ENCODE measurements at regions not wholly inside any gene's neighbourhood (a gene's known extent, or its start where the extent isn't known, plus 50 kb on each side); places are given as distances from the start of the nearest gene placed in this dataset.

DNA sequence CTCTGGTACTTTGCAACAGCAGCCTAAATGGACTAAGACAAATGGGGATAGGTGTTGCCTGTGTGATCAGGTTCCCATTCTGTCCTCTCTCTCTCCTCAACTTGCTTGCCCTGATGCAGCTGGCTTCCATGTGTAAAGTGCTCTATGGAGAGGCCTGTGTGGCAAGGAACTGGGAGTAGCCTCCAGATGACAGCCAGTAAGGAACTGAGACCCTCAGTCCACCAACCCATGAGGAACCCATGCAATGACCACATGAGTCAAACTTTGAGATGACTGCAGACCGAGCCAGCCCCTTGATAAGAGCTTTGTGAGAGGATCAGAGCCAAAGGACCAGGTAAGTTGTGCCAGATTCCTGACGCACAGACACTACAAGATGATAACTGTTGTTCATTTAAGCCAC, 74.6 kb upstream of the ADPGK start (continued):
- TF ChIP-seq STAT6 (CRISPR knock-in tag; conservative IDR thresholded peaks at IDR 0.05; ENCODE audit: low read depth) (no peak), FOXK1 (CRISPR knock-in tag; IDR thresholded peaks at IDR 0.05) (no peak)
- TF ChIP-seq, protein P1, sequence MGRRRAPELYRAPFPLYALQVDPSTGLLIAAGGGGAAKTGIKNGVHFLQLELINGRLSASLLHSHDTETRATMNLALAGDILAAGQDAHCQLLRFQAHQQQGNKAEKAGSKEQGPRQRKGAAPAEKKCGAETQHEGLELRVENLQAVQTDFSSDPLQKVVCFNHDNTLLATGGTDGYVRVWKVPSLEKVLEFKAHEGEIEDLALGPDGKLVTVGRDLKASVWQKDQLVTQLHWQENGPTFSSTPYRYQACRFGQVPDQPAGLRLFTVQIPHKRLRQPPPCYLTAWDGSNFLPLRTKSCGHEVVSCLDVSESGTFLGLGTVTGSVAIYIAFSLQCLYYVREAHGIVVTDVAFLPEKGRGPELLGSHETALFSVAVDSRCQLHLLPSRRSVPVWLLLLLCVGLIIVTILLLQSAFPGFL (CRISPR knock-in tag; IDR thresholded peaks at IDR 0.05; ENCODE audit: borderline replicate concordance) = no peak

GRCh38 chr15:72857331-72858063, 73.9 kb upstream of the ADPGK start:
- TF ChIP-seq SP1 (CRISPR knock-in tag; conservative IDR thresholded peaks at IDR 0.05) (no peak), ZMAT4 (CRISPR knock-in tag; IDR thresholded peaks at IDR 0.05) (no peak), HMGA2 (CRISPR knock-in tag; IDR thresholded peaks at IDR 0.05) (no peak), SMAD3 (CRISPR knock-in tag; IDR thresholded peaks at IDR 0.05; ENCODE audit: borderline replicate concordance) (no peak), FOXP1 (CRISPR knock-in tag; IDR thresholded peaks at IDR 0.05; ENCODE audit: borderline replicate concordance) (no peak), RORB (CRISPR knock-in tag; IDR thresholded peaks at IDR 0.05) (no peak), HMGXB4 (CRISPR knock-in tag; IDR thresholded peaks at IDR 0.05) (no peak), ZNF263 (CRISPR knock-in tag; IDR thresholded peaks at IDR 0.05; ENCODE audit: low read depth) (no peak), FOXJ3 (CRISPR knock-in tag; IDR thresholded peaks at IDR 0.05; ENCODE audit: borderline replicate concordance) (no peak), ZNF423 (CRISPR knock-in tag; IDR thresholded peaks at IDR 0.05) (no peak)
- TF ChIP-seq, protein P2, sequence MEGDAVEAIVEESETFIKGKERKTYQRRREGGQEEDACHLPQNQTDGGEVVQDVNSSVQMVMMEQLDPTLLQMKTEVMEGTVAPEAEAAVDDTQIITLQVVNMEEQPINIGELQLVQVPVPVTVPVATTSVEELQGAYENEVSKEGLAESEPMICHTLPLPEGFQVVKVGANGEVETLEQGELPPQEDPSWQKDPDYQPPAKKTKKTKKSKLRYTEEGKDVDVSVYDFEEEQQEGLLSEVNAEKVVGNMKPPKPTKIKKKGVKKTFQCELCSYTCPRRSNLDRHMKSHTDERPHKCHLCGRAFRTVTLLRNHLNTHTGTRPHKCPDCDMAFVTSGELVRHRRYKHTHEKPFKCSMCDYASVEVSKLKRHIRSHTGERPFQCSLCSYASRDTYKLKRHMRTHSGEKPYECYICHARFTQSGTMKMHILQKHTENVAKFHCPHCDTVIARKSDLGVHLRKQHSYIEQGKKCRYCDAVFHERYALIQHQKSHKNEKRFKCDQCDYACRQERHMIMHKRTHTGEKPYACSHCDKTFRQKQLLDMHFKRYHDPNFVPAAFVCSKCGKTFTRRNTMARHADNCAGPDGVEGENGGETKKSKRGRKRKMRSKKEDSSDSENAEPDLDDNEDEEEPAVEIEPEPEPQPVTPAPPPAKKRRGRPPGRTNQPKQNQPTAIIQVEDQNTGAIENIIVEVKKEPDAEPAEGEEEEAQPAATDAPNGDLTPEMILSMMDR (IDR thresholded peaks at IDR 0.05) = no peak
- ChIA-PET POLR2A (no interaction called here), CTCF (no interaction called here)
- no peak overlapping the region for H3K27ac Mint-ChIP-seq
- H3K36me3 Mint-ChIP-seq = no peaks in the 10 kb centered on the region
- DNase-seq (ENCODE audit: low spot score) (no peak), ATAC-seq (no peak)
- no peak overlapping the region for H3K4me3 Mint-ChIP-seq
- no peaks in the 10 kb centered on the region for H3K9me3 Mint-ChIP-seq
- peaks cover 11% of the 10 kb centered on the region for H3K4me1 Mint-ChIP-seq
- H3K27me3 Mint-ChIP-seq (ENCODE audit: low read depth) = no peaks in the 10 kb centered on the region; the same call in 1 of the 2 replicates

- H3K4me1 Mint-ChIP-seq = peaks cover 15% of the 10 kb centered on the region
- POLR2A ChIA-PET = no interaction called here
- DNase-seq (ENCODE audit: low spot score) = no peak
- TF ChIP-seq, protein P3, sequence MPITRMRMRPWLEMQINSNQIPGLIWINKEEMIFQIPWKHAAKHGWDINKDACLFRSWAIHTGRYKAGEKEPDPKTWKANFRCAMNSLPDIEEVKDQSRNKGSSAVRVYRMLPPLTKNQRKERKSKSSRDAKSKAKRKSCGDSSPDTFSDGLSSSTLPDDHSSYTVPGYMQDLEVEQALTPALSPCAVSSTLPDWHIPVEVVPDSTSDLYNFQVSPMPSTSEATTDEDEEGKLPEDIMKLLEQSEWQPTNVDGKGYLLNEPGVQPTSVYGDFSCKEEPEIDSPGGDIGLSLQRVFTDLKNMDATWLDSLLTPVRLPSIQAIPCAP (CRISPR knock-in tag; IDR thresholded peaks at IDR 0.05) = no peak
- TF ChIP-seq, protein P1 (CRISPR knock-in tag; IDR thresholded peaks at IDR 0.05; ENCODE audit: borderline replicate concordance) = no peak
- TF ChIP-seq PRRX2 (CRISPR knock-in tag; IDR thresholded peaks at IDR 0.05) (no peak), HMGXB4 (CRISPR knock-in tag; IDR thresholded peaks at IDR 0.05) (no peak), ZNF317 (CRISPR knock-in tag; IDR thresholded peaks at IDR 0.05; ENCODE audit: borderline replicate concordance, low read depth) (no peak)
- TF ChIP-seq, protein P4, sequence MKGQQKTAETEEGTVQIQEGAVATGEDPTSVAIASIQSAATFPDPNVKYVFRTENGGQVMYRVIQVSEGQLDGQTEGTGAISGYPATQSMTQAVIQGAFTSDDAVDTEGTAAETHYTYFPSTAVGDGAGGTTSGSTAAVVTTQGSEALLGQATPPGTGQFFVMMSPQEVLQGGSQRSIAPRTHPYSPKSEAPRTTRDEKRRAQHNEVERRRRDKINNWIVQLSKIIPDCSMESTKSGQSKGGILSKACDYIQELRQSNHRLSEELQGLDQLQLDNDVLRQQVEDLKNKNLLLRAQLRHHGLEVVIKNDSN (CRISPR knock-in tag; IDR thresholded peaks at IDR 0.05) = no peak
- no peak overlapping the region for H3K4me3 Mint-ChIP-seq
- H3K36me3 Mint-ChIP-seq = no peaks in the 10 kb centered on the region
- H3K27me3 Mint-ChIP-seq (ENCODE audit: low read depth) = no peaks in the 10 kb centered on the region; the same call in 1 of the 2 replicates
- no peaks in the 10 kb centered on the region for H3K9me3 Mint-ChIP-seq
- no peak for ATAC-seq
- no peak overlapping the region for H3K27ac Mint-ChIP-seq
- CTCF ChIA-PET = no interaction called here
Measured at GRCh38 chr15:72856549-72857040, 73.0 kb upstream of the ADPGK start.
